T47D (cell line): ENCODE measurements at regions not wholly inside any gene's neighbourhood (a gene's known extent, or its start where the extent isn't known, plus 50 kb on each side); places are given as distances from the start of the nearest gene placed in this dataset.

Experiments
- DNase-seq, 2 experiments: peaks; one replicate each; pipeline versions ENCODE4 v3.0.0 to v3.0.0-alpha.2; 2011 to 2012; ENCODE audit warnings: low read depth in 1 of 2, low spot score in 1 of 2
- JUND ChIP-seq: IDR thresholded peaks from 2 replicates; pipeline ENCODE4 v1.6.1; 2012; ENCODE audit warnings: low read depth
- in situ Hi-C: cut with HindIII; loops from 2 replicates; pipeline ENCODE4 v1.10.0; 2016; ENCODE audit warnings: low sequenced_read_pairs, low pct_unique_long_range_greater_than_20kb

- DNase-seq = no peak
- in situ Hi-C loops = no loop called here
- no peak for TF ChIP-seq JUND
These were observed 127.0 kb downstream of the PRELID2 start for GRCh38 chr5:145708169-145708568.

- no peak for DNase-seq
- in situ Hi-C loops = no loop called here
- TF ChIP-seq JUND = no peak
These were observed 130.4 kb downstream of the PRELID2 start for GRCh38 chr5:145704724-145705123.

- TF ChIP-seq JUND = no peak
- DNase-seq = no peak
- in situ Hi-C loops = no loop called here
These were observed 131.3 kb downstream of the PRELID2 start for GRCh38 chr5:145703856-145704255.

GRCh38 chr5:145701404-145701803, 133.7 kb downstream of the PRELID2 start:
- TF ChIP-seq JUND = no peak
- in situ Hi-C loops = no loop called here
- peak; percentile 19 to 26 for DNase-seq

- no peak for DNase-seq
- TF ChIP-seq JUND = no peak
- in situ Hi-C loops = no loop called here
These were observed 135.3 kb downstream of the PRELID2 start for GRCh38 chr5:145699846-145700245.

GRCh38 chr5:145697251-145697990, 137.7 kb downstream of the PRELID2 start:
- peak in 1 of 2 experiments; percentile 52 for DNase-seq
- in situ Hi-C loops = no loop called here
- TF ChIP-seq JUND = no peak

GRCh38 chr5:145689235-145689634, 145.9 kb downstream of the PRELID2 start:
- in situ Hi-C loops = no loop called here
- no peak for TF ChIP-seq JUND
- no peak for DNase-seq

GRCh38 chr5:145687943-145688342, 147.2 kb downstream of the PRELID2 start:
- no peak for TF ChIP-seq JUND

GRCh38 chr5:145685417-145685816, 149.7 kb downstream of the PRELID2 start:
- in situ Hi-C loops = no loop called here
- no peak for TF ChIP-seq JUND
- no peak for DNase-seq

More at GRCh38 chr5:145687943-145688342, 147.2 kb downstream of the PRELID2 start:
- in situ Hi-C loops = no loop called here
- no peak for DNase-seq

- no peak for DNase-seq
- in situ Hi-C loops = no loop called here
- no peak for TF ChIP-seq JUND
These were observed 151.7 kb downstream of the PRELID2 start for GRCh38 chr5:145683431-145683830.

GRCh38 chr5:145682197-145682899, 152.8 kb downstream of the PRELID2 start:
- TF ChIP-seq JUND = no peak
- in situ Hi-C loops = no loop called here
- no peak for DNase-seq

- DNase-seq = peak; percentile 48 to 91
- in situ Hi-C loops = no loop called here
- TF ChIP-seq JUND = no peak
These were observed 153.5 kb downstream of the PRELID2 start for GRCh38 chr5:145681686-145682085.

GRCh38 chr5:145681216-145681615, 153.9 kb downstream of the PRELID2 start:
- in situ Hi-C loops = no loop called here
- no peak for DNase-seq
- TF ChIP-seq JUND = no peak
